Thoracic aorta (tissue), 2 donors: ENCODE measurements at regions not wholly inside any gene's neighbourhood (a gene's known extent, or its start where the extent isn't known, plus 50 kb on each side); places are given as distances from the start of the nearest gene placed in this dataset.

ENCODE experiments used
- ATAC-seq: fragments of 150-250 bp; one replicate; pipeline ENCODE4 v1.8.0; 2017; ENCODE audit warnings: low read depth; ENCODE audit not compliant: insufficient number of reproducible peaks, low FRiP score
- DNase-seq: peaks from one replicate; pipeline ENCODE4 v3.0.0-alpha.2; 2020; ENCODE audit warnings: low spot score
- H3K27ac ChIP-seq, 2 donors: fragments of 200-600 bp; sonication (generic); 1 replicate in 1 of 2; 2 replicates in 1 of 2; pipeline ENCODE4 v1.5.1; 2016; ENCODE audit warnings: mild to moderate bottlenecking in 2 of 2, moderate library complexity in 2 of 2
- H3K27me3 ChIP-seq: fragments of 200-600 bp; sonication (generic); replicated peaks from 2 replicates; pipeline ENCODE4 v1.6.0; 2016; ENCODE audit warnings: mild to moderate bottlenecking; ENCODE audit not compliant: insufficient read depth
- H3K36me3 ChIP-seq: fragments of 200-600 bp; sonication (generic); one replicate; pipeline ENCODE4 v1.5.1; 2016
- H3K4me1 ChIP-seq, 2 donors: fragments of 200-600 bp; sonication (generic); 1 replicate in 1 of 2; 2 replicates in 1 of 2; pipeline versions ENCODE4 v1.5.1 to v1.6.0; 2016; ENCODE audit warnings: low read depth in 2 of 2, mild to moderate bottlenecking in 1 of 2; ENCODE audit not compliant: control insufficient read depth in 1 of 2
- H3K4me3 ChIP-seq: fragments of 200-600 bp; sonication (generic); 2 replicates; pipeline ENCODE4 v1.5.1; 2016; ENCODE audit warnings: mild to moderate bottlenecking
- H3K9me3 ChIP-seq: fragments of 200-600 bp; sonication (generic); 2 replicates; pipeline ENCODE4 v1.5.1; 2016
- TF ChIP-seq, protein P1 (sequence below): fragments of 200-600 bp; sonication (generic); IDR thresholded peaks from one replicate; pipeline ENCODE4 v1.5.1; 2019; ENCODE audit warnings: antibody characterized with exemption

DNA sequence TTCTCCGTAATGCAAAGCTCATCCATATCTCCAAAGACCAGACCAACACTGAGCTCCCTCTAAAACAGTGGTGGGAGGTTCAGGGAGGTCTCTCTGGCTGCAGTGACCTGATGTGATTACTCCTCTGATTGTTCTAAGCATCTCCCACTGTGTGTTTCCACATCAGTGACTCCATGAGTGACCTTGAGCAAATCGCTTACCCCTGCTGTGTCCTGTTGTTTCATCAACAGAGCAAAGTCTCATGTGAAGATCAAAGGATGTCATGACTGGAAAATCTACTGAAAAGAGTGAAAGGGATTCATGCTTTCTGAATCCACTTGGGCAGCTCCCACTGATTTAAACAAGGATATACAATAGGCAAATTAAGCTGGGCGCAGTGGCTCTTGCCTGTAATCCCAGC, 352.9 kb downstream of the TMEM114 start:
- Histone ChIP-seq H3K4me3 (no peak overlapping the region), H3K9me3 (no peaks in the 10 kb centered on the region), H3K27ac (no peak overlapping the region), H3K36me3 (no peaks in the 10 kb centered on the region), H3K27me3 (no peaks in the 10 kb centered on the region), H3K4me1 (no peaks in the 10 kb centered on the region)
- ATAC-seq (no peak), DNase-seq (no peak)
- TF ChIP-seq, protein P1, sequence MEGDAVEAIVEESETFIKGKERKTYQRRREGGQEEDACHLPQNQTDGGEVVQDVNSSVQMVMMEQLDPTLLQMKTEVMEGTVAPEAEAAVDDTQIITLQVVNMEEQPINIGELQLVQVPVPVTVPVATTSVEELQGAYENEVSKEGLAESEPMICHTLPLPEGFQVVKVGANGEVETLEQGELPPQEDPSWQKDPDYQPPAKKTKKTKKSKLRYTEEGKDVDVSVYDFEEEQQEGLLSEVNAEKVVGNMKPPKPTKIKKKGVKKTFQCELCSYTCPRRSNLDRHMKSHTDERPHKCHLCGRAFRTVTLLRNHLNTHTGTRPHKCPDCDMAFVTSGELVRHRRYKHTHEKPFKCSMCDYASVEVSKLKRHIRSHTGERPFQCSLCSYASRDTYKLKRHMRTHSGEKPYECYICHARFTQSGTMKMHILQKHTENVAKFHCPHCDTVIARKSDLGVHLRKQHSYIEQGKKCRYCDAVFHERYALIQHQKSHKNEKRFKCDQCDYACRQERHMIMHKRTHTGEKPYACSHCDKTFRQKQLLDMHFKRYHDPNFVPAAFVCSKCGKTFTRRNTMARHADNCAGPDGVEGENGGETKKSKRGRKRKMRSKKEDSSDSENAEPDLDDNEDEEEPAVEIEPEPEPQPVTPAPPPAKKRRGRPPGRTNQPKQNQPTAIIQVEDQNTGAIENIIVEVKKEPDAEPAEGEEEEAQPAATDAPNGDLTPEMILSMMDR, result no peak

DNA sequence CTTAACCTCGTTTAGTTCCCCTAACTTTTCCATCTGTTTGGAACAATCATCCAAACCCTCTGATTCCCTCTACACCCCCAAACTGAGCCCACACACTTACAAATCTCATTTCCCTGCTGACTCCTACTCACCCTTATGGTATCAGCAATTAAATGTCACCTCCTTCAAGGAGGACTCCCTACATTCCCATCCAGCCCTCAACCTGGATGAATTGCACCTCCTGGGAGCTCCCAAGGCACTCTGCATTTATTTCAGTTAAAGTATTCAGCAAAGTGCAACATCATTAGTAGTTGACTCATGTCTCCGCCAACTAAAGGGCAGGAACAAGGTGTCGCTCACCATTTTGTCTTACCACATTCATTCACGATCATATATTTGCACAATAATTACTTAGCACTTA, 353.5 kb downstream of the TMEM114 start:
- H3K9me3 ChIP-seq, result no peaks in the 10 kb centered on the region
- DNase-seq (no peak), ATAC-seq (no peak)
- TF ChIP-seq, protein P1, result no peak
- no peak overlapping the region for H3K4me3 ChIP-seq
- no peaks in the 10 kb centered on the region for H3K27me3 ChIP-seq
- H3K4me1 ChIP-seq, result no peaks in the 10 kb centered on the region
- H3K36me3 ChIP-seq, result no peaks in the 10 kb centered on the region
- no peak overlapping the region for H3K27ac ChIP-seq

DNA sequence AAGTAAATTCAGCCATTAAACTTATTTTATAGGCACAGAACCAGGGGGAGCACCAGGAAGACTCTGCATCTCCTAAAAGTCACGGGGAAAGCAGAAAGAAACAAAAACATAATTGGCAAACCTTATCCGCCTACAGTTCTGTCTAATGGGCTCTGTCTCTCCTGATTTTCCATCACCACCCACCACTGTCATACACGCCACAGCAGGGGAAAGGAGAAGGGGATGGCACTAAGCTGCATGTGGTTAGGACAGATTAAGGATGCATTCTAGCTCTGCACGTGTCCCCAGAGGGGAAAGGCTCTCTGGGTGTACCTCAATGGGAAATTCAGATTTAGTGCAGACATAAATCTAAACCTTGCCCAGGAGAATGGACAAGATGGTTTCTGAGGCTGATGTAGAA, 359.8 kb downstream of the TMEM114 start:
- Histone ChIP-seq H3K36me3 (no peaks in the 10 kb centered on the region), H3K27me3 (no peaks in the 10 kb centered on the region), H3K9me3 (no peaks in the 10 kb centered on the region), H3K27ac (no peak overlapping the region), H3K4me1 (no peaks in the 10 kb centered on the region), H3K4me3 (no peak overlapping the region)
- TF ChIP-seq, protein P1, result no peak
- DNase-seq (no peak), ATAC-seq (no peak)

DNA sequence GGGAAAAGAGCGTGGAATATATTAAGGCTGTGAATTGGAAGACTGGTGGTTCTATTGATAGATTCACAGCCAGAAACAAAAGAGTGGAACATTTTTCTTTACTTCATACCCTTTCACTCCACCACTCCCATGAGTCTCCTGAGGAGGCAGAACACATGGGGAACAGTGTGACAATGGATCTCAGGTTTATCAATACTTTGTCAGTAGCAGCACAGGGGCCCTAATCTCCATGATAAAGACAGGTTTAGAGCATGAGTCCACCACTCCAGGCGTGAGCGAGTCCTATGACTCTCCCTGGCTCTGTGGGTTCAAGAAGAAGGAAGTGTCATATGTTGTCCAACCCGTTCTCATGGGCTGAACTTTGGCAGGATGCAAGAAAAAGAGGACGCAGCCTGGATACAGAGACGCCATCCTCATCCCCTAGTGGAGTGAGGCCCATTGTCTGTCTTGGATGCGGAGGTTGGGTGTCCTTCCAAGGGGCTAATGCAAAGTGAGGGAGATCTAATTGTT, 361.2 kb downstream of the TMEM114 start:
- Histone ChIP-seq H3K27me3 (no peaks in the 10 kb centered on the region), H3K27ac (no peak overlapping the region), H3K4me3 (no peak overlapping the region), H3K9me3 (no peaks in the 10 kb centered on the region), H3K4me1 (no peaks in the 10 kb centered on the region), H3K36me3 (no peaks in the 10 kb centered on the region)
- no peak for ATAC-seq
- TF ChIP-seq, protein P1, result no peak
- DNase-seq, result no peak

DNA sequence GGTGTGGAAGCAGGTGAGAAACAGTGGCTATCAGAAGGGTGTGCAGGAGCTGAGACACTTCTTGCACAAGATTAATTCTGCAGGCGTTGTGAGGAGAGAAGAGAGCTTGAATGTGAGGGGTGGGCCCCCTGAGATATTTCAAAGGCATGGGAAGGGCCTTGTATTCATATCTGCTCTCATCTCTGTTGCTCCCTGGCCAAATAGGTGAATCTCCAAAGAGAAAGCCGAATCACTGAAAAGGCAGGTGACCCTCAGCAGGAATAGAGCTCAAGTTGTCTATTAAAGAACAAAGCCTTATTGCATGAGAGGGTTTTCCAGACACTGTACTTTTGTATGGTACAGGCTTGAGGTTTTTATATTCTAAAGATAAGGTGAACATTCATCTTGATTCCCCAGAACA, 373.1 kb downstream of the TMEM114 start:
- ATAC-seq (no peak), DNase-seq (no peak)
- Histone ChIP-seq H3K9me3 (no peaks in the 10 kb centered on the region), H3K36me3 (no peaks in the 10 kb centered on the region), H3K4me1 (no peaks in the 10 kb centered on the region), H3K4me3 (no peak overlapping the region), H3K27me3 (no peaks in the 10 kb centered on the region), H3K27ac (no peak overlapping the region)
- TF ChIP-seq, protein P1, result no peak
